SK-N-SH treated with all-trans-retinoic acid at 6 μM for 48 hours (cell line): ENCODE measurements at regions not wholly inside any gene's neighbourhood (a gene's known extent, or its start where the extent isn't known, plus 50 kb on each side); places are given as distances from the start of the nearest gene placed in this dataset.

Source experiments
- ATAC-seq: fragments of 200-7000 bp; cut with Tn5 transposase; 3 replicates; pipeline ENCODE4 v1.9.1; 2020; ENCODE audit warnings: mild to moderate bottlenecking, moderate library complexity
- ARNTL ChIP-seq: fragments of 450-650 bp; formaldehyde crosslinking; IDR thresholded peaks from 2 replicates; pipeline ENCODE4 v1.5.0; 2020; ENCODE audit warnings: low read depth, mild to moderate bottlenecking, moderate library complexity, borderline replicate concordance
- BACH2 ChIP-seq: fragments of 250-450 bp; sonication (Bioruptor Pico); IDR thresholded peaks from 2 replicates; pipeline ENCODE4 v1.9.0; 2021; ENCODE audit warnings: mild to moderate bottlenecking, borderline replicate concordance
- CSDC2 ChIP-seq: fragments of 250-450 bp; sonication (Bioruptor Pico); IDR thresholded peaks from 2 replicates; pipeline ENCODE4 v1.5.0; 2020; ENCODE audit warnings: mild to moderate bottlenecking, moderate library complexity
- ESRRG ChIP-seq: fragments of 250-450 bp; sonication (Bioruptor Pico); IDR thresholded peaks from 2 replicates; pipeline ENCODE4 v1.6.1; 2021; ENCODE audit warnings: mild to moderate bottlenecking
- GLIS3 ChIP-seq: fragments of 250-450 bp; sonication (Bioruptor Pico); IDR thresholded peaks from 2 replicates; pipeline ENCODE4 v1.5.0; 2020; ENCODE audit warnings: mild to moderate bottlenecking, moderate library complexity
- ISL1 ChIP-seq: fragments of 250-450 bp; sonication (Bioruptor Pico); IDR thresholded peaks from 2 replicates; pipeline ENCODE4 v2.1.2; 2022; ENCODE audit warnings: mild to moderate bottlenecking, moderate library complexity
- OSR1 ChIP-seq: fragments of 250-450 bp; sonication (Bioruptor Pico); IDR thresholded peaks from 2 replicates; pipeline ENCODE4 v1.8.0; 2022; ENCODE audit warnings: moderate library complexity, mild to moderate bottlenecking, inconsistent platforms
- PPARA ChIP-seq: fragments of 250-450 bp; sonication (Bioruptor Pico); IDR thresholded peaks from 2 replicates; pipeline ENCODE4 v1.5.0; 2020; ENCODE audit warnings: mild to moderate bottlenecking, borderline replicate concordance
- RARB ChIP-seq: fragments of 250-450 bp; sonication (Bioruptor Pico); IDR thresholded peaks from 2 replicates; pipeline ENCODE4 v1.8.0; 2021; ENCODE audit warnings: mild to moderate bottlenecking, moderate library complexity
- SNAI2 ChIP-seq: fragments of 250-450 bp; sonication (Bioruptor Pico); IDR thresholded peaks from 2 replicates; pipeline ENCODE4 v1.5.0; 2020; ENCODE audit warnings: mild to moderate bottlenecking, moderate library complexity
- TCF4 ChIP-seq: fragments of 250-450 bp; sonication (Bioruptor Pico); IDR thresholded peaks from 2 replicates; pipeline ENCODE4 v1.8.0; 2021; ENCODE audit warnings: mild to moderate bottlenecking, moderate library complexity, borderline replicate concordance
- TOX ChIP-seq: fragments of 250-450 bp; sonication (Bioruptor Pico); IDR thresholded peaks from 2 replicates; pipeline ENCODE4 v1.8.0; 2021; ENCODE audit warnings: mild to moderate bottlenecking, moderate library complexity, borderline replicate concordance
- ZC3H10 ChIP-seq: fragments of 250-450 bp; sonication (Bioruptor Pico); IDR thresholded peaks from 2 replicates; pipeline ENCODE4 v1.5.1; 2021; ENCODE audit warnings: mild to moderate bottlenecking, moderate library complexity
- ZFP3 ChIP-seq: fragments of 250-450 bp; sonication (Bioruptor Pico); IDR thresholded peaks from 2 replicates; pipeline ENCODE4 v1.5.0; 2020; ENCODE audit warnings: mild to moderate bottlenecking, moderate library complexity
- ZFP30 ChIP-seq: fragments of 450-650 bp; formaldehyde crosslinking; IDR thresholded peaks from 2 replicates; pipeline ENCODE4 v1.5.0; 2022; ENCODE audit warnings: mild to moderate bottlenecking, moderate library complexity
- ZNF565 ChIP-seq: fragments of 450-650 bp; formaldehyde crosslinking; conservative IDR thresholded peaks from 2 replicates; pipeline ENCODE4 v1.5.0; 2020; ENCODE audit warnings: low read depth, mild to moderate bottlenecking, moderate library complexity
- ZNF70 ChIP-seq: fragments of 450-650 bp; formaldehyde crosslinking; IDR thresholded peaks from 2 replicates; pipeline ENCODE4 v1.5.0; 2020; ENCODE audit warnings: mild to moderate bottlenecking, moderate library complexity
- ZNF8 ChIP-seq: fragments of 450-650 bp; formaldehyde crosslinking; IDR thresholded peaks from 2 replicates; pipeline ENCODE4 v1.5.0; 2020; ENCODE audit warnings: mild to moderate bottlenecking, moderate library complexity
- TF ChIP-seq, protein P1 (sequence below): fragments of 250-450 bp; sonication (Bioruptor Pico); IDR thresholded peaks from 2 replicates; pipeline ENCODE4 v1.5.0; 2020; ENCODE audit warnings: mild to moderate bottlenecking, moderate library complexity
- TF ChIP-seq, protein P2 (sequence below): fragments of 250-450 bp; sonication (Bioruptor Pico); IDR thresholded peaks from 2 replicates; pipeline ENCODE4 v1.5.1; 2021; ENCODE audit warnings: mild to moderate bottlenecking, moderate library complexity
- TF ChIP-seq, protein P3 (sequence below): fragments of 250-450 bp; sonication (Bioruptor Pico); IDR thresholded peaks from 2 replicates; pipeline ENCODE4 v1.5.1; 2020; ENCODE audit warnings: low read depth, mild to moderate bottlenecking, moderate library complexity
- TF ChIP-seq, protein P4 (sequence below): fragments of 250-450 bp; sonication (Bioruptor Pico); IDR thresholded peaks from 2 replicates; pipeline ENCODE4 v1.8.0; 2020; ENCODE audit warnings: mild to moderate bottlenecking, moderate library complexity, borderline replicate concordance
- TF ChIP-seq, protein P5 (sequence below): fragments of 250-450 bp; sonication (Bioruptor Pico); IDR thresholded peaks from 2 replicates; pipeline ENCODE4 v1.8.0; 2021; ENCODE audit warnings: low read depth, mild to moderate bottlenecking, moderate library complexity, borderline replicate concordance

DNA sequence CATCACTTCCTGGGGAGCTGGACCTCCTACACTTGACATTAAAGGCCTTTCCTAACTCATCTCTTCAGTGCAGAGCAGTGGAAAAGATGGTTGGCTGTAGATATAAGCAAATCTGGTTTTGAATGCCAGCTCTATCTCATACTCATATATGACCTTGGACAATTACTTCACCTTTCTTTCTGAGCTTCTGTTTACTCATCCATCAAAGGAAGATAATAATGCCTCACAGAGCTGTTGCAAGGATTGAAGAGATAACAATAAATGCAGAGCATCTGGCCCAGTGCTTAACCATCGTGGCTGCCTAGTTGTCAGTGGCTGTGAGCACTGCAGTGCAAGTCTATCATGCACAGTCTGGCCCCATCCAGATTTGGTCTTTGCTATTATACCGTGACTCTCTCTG is 148.1 kb upstream of the EOLA2 start:
- TF ChIP-seq CSDC2 (CRISPR knock-in tag) = no peak
- TF ChIP-seq, protein P1, sequence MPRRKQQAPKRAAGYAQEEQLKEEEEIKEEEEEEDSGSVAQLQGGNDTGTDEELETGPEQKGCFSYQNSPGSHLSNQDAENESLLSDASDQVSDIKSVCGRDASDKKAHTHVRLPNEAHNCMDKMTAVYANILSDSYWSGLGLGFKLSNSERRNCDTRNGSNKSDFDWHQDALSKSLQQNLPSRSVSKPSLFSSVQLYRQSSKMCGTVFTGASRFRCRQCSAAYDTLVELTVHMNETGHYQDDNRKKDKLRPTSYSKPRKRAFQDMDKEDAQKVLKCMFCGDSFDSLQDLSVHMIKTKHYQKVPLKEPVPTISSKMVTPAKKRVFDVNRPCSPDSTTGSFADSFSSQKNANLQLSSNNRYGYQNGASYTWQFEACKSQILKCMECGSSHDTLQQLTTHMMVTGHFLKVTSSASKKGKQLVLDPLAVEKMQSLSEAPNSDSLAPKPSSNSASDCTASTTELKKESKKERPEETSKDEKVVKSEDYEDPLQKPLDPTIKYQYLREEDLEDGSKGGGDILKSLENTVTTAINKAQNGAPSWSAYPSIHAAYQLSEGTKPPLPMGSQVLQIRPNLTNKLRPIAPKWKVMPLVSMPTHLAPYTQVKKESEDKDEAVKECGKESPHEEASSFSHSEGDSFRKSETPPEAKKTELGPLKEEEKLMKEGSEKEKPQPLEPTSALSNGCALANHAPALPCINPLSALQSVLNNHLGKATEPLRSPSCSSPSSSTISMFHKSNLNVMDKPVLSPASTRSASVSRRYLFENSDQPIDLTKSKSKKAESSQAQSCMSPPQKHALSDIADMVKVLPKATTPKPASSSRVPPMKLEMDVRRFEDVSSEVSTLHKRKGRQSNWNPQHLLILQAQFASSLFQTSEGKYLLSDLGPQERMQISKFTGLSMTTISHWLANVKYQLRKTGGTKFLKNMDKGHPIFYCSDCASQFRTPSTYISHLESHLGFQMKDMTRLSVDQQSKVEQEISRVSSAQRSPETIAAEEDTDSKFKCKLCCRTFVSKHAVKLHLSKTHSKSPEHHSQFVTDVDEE (CRISPR knock-in tag) = no peak
- TF ChIP-seq, protein P2, sequence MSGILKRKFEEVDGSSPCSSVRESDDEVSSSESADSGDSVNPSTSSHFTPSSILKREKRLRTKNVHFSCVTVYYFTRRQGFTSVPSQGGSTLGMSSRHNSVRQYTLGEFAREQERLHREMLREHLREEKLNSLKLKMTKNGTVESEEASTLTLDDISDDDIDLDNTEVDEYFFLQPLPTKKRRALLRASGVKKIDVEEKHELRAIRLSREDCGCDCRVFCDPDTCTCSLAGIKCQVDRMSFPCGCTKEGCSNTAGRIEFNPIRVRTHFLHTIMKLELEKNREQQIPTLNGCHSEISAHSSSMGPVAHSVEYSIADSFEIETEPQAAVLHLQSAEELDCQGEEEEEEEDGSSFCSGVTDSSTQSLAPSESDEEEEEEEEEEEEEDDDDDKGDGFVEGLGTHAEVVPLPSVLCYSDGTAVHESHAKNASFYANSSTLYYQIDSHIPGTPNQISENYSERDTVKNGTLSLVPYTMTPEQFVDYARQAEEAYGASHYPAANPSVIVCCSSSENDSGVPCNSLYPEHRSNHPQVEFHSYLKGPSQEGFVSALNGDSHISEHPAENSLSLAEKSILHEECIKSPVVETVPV = no peak

DNA sequence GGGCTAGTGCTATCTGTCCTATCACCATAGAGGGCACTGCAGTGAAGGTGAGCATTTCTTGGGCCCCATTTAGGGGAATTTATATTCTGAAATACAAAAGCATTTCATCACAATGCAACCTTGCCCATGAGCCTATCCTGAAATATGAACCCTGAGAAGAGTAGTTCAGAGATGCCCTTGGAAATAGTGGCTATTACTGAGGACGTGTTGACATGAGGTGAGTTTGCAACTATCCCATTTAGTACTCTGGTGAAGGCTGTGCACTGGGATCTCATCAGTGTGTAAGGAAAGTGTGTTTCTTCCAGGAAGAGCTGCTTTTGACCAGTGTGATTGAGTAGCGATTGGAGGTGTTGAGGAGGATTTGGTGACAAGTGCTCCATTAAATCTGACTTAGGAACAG is 149.3 kb upstream of the EOLA2 start:
- TF ChIP-seq TOX (no peak), ZFP3 (CRISPR knock-in tag) (no peak), ESRRG (CRISPR knock-in tag) (no peak), SNAI2 (CRISPR knock-in tag) (no peak), ISL1 (CRISPR knock-in tag) (no peak), CSDC2 (CRISPR knock-in tag) (no peak), ARNTL (no peak), RARB (CRISPR knock-in tag) (no peak), PPARA (CRISPR knock-in tag) (no peak), OSR1 (CRISPR knock-in tag) (no peak)
- TF ChIP-seq, protein P2 = no peak
- ATAC-seq = no peak

More for the DNA sequence above, 148.1 kb upstream of the EOLA2 start:
- peak; percentile 4; the same call in 1 of the 3 replicates for ATAC-seq

DNA sequence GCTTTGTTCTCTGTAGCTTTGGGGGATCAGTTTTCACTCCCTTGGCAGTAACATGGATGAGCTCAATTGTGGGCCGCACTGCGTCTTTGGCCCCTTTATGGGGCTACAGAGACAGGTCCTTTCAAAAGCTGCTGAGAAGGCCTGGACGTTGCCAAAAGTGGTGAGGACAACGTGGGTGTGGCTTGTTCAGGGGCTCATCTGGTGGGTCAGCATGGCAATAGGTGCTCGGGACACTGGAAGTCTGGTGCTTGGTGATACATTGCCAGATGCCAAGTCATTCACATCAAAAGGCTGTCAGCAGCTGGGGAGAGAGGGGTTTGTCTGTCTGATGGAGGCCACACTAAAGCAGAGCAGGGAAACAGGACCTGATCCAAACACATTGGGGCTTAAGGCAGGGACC is 149.8 kb upstream of the EOLA2 start:
- TF ChIP-seq ZNF565 = no peak
- TF ChIP-seq ZNF8 (CRISPR knock-in tag) = no peak
- TF ChIP-seq, protein P3, sequence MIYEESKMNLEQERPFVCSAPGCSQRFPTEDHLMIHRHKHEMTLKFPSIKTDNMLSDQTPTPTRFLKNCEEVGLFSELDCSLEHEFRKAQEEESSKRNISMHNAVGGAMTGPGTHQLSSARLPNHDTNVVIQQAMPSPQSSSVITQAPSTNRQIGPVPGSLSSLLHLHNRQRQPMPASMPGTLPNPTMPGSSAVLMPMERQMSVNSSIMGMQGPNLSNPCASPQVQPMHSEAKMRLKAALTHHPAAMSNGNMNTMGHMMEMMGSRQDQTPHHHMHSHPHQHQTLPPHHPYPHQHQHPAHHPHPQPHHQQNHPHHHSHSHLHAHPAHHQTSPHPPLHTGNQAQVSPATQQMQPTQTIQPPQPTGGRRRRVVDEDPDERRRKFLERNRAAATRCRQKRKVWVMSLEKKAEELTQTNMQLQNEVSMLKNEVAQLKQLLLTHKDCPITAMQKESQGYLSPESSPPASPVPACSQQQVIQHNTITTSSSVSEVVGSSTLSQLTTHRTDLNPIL (CRISPR knock-in tag) = no peak
- no peak for TF ChIP-seq ZFP30 (CRISPR knock-in tag)
- TF ChIP-seq TOX = no peak
- TF ChIP-seq ZFP3 (CRISPR knock-in tag) = no peak
- TF ChIP-seq, protein P1 (CRISPR knock-in tag) = no peak
- TF ChIP-seq ZC3H10 = no peak
- no peak for TF ChIP-seq ESRRG (CRISPR knock-in tag)
- TF ChIP-seq, protein P4, sequence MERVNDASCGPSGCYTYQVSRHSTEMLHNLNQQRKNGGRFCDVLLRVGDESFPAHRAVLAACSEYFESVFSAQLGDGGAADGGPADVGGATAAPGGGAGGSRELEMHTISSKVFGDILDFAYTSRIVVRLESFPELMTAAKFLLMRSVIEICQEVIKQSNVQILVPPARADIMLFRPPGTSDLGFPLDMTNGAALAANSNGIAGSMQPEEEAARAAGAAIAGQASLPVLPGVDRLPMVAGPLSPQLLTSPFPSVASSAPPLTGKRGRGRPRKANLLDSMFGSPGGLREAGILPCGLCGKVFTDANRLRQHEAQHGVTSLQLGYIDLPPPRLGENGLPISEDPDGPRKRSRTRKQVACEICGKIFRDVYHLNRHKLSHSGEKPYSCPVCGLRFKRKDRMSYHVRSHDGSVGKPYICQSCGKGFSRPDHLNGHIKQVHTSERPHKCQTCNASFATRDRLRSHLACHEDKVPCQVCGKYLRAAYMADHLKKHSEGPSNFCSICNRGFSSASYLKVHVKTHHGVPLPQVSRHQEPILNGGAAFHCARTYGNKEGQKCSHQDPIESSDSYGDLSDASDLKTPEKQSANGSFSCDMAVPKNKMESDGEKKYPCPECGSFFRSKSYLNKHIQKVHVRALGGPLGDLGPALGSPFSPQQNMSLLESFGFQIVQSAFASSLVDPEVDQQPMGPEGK = no peak
- TF ChIP-seq ZNF70 (CRISPR knock-in tag) = no peak
- TF ChIP-seq, protein P5, sequence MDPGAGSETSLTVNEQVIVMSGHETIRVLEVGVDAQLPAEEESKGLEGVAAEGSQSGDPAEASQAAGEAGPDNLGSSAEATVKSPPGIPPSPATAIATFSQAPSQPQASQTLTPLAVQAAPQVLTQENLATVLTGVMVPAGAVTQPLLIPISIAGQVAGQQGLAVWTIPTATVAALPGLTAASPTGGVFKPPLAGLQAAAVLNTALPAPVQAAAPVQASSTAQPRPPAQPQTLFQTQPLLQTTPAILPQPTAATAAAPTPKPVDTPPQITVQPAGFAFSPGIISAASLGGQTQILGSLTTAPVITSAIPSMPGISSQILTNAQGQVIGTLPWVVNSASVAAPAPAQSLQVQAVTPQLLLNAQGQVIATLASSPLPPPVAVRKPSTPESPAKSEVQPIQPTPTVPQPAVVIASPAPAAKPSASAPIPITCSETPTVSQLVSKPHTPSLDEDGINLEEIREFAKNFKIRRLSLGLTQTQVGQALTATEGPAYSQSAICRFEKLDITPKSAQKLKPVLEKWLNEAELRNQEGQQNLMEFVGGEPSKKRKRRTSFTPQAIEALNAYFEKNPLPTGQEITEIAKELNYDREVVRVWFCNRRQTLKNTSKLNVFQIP = no peak
- no peak for TF ChIP-seq GLIS3 (CRISPR knock-in tag)
- no peak for TF ChIP-seq BACH2 (CRISPR knock-in tag)
- TF ChIP-seq TCF4 (CRISPR knock-in tag) = no peak
- no peak for TF ChIP-seq SNAI2 (CRISPR knock-in tag)
- TF ChIP-seq CSDC2 (CRISPR knock-in tag) = no peak
- TF ChIP-seq RARB (CRISPR knock-in tag) = no peak
- ATAC-seq = no peak
